Upper lobe of left lung (tissue), 4 donors: ENCODE measurements at regions not wholly inside any gene's neighbourhood (a gene's known extent, or its start where the extent isn't known, plus 50 kb on each side); places are given as distances from the start of the nearest gene placed in this dataset.

ENCODE experiments used
- CTCF ChIP-seq, 6 experiments: fragments of 450-650 bp in 4 of 6; fragments of 200-600 bp in 2 of 6; sonication (generic) in 2 of 6; IDR thresholded peaks; one replicate each; pipeline ENCODE4 v1.5.1; 2016 to 2019; ENCODE audit warnings: antibody characterized with exemption in 6 of 6
- EP300 ChIP-seq, 4 donors: sonication (generic); formaldehyde crosslinking; IDR thresholded peaks; one replicate each; pipeline ENCODE4 v1.5.1; 2017; ENCODE audit warnings: antibody characterized with exemption in 4 of 4, control low read depth in 2 of 4
- POLR2A ChIP-seq, 4 donors: fragments of 450-650 bp; IDR thresholded peaks; one replicate each; pipeline ENCODE4 v1.5.1; 2016 to 2017; ENCODE audit warnings: antibody characterized with exemption in 4 of 4, mild to moderate bottlenecking in 2 of 4

- no peak for TF ChIP-seq CTCF (IDR thresholded peaks at IDR 0.05)
- no peak for TF ChIP-seq POLR2A (IDR thresholded peaks at IDR 0.05)
- TF ChIP-seq EP300 (IDR thresholded peaks at IDR 0.05), result no peak
Observed at GRCh38 chr4:104330125-104330905, 164.4 kb downstream of the CXXC4 start.
